ENCODE measurements at regions not wholly inside any gene's neighbourhood (a gene's known extent, or its start where the extent isn't known, plus 50 kb on each side); places are given as distances from the start of the nearest gene placed in this dataset.

- no peak for DNase-seq (ENCODE audit: low read depth, low spot score)
- H3K4me3 ChIP-seq (ENCODE audit: low read depth, low read length), result no peak overlapping the region
- no peak for TF ChIP-seq CTCF (IDR thresholded peaks at IDR 0.05; ENCODE audit: insufficient read depth, low read length, missing control alignments)
- ChIA-PET POLR2A (no interaction called here), CTCF (interaction anchor here (1.5 to 7.1 kb wide), 5 partner anchors 9 to 221 kb away, joined by 3 to 56 read pairs (median 5); partner anchors contain the start of gene TMEM132B)
Measured at GRCh38 chr12:125403843-125404242, 338.6 kb downstream of the AACS start.

GRCh38 chr12:125406131-125406530 lies 340.9 kb downstream of the AACS start:
- no peak for DNase-seq (ENCODE audit: low read depth, low spot score)
- POLR2A ChIA-PET, result no interaction called here
- CTCF ChIA-PET, result interaction anchor here (1.1 to 1.3 kb wide), 2 partner anchors 224 to 225 kb away, joined by 3 read pairs; no protein-coding TSS in a partner anchor
- no peak for TF ChIP-seq CTCF (IDR thresholded peaks at IDR 0.05; ENCODE audit: insufficient read depth, low read length, missing control alignments)
- H3K4me3 ChIP-seq (ENCODE audit: low read depth, low read length), result no peak overlapping the region

- TF ChIP-seq CTCF (IDR thresholded peaks at IDR 0.05; ENCODE audit: insufficient read depth, low read length, missing control alignments), result no peak
- CTCF ChIA-PET, result no interaction called here
- no peak overlapping the region for H3K4me3 ChIP-seq (ENCODE audit: low read depth, low read length)
- POLR2A ChIA-PET, result no interaction called here
- DNase-seq (ENCODE audit: low read depth, low spot score), result no peak
Measured at GRCh38 chr12:125408718-125409117, 343.5 kb downstream of the AACS start.

GRCh38 chr12:125412506-125412905 lies 347.3 kb downstream of the AACS start:
- no peak for DNase-seq (ENCODE audit: low read depth, low spot score)
- ChIA-PET POLR2A (no interaction called here), CTCF (no interaction called here)
- no peak for TF ChIP-seq CTCF (IDR thresholded peaks at IDR 0.05; ENCODE audit: insufficient read depth, low read length, missing control alignments)
- no peak overlapping the region for H3K4me3 ChIP-seq (ENCODE audit: low read depth, low read length)

- TF ChIP-seq CTCF (IDR thresholded peaks at IDR 0.05; ENCODE audit: insufficient read depth, low read length, missing control alignments), result no peak
- ChIA-PET CTCF (no interaction called here), POLR2A (no interaction called here)
- H3K4me3 ChIP-seq (ENCODE audit: low read depth, low read length), result no peak overlapping the region
- no peak for DNase-seq (ENCODE audit: low read depth, low spot score)
Measured at GRCh38 chr12:125417446-125417845, 352.2 kb downstream of the AACS start.

GRCh38 chr12:125418902-125419564 lies 353.8 kb downstream of the AACS start:
- POLR2A ChIA-PET, result no interaction called here

More at GRCh38 chr12:125418902-125419564, 353.8 kb downstream of the AACS start:
- H3K4me3 ChIP-seq (ENCODE audit: low read depth, low read length), result no peak overlapping the region
- no peak for TF ChIP-seq CTCF (IDR thresholded peaks at IDR 0.05; ENCODE audit: insufficient read depth, low read length, missing control alignments)
- CTCF ChIA-PET, result no interaction called here
- no peak for DNase-seq (ENCODE audit: low read depth, low spot score)
